GM19452 (cell line): ENCODE measurements at regions not wholly inside any gene's neighbourhood (a gene's known extent, or its start where the extent isn't known, plus 50 kb on each side); places are given as distances from the start of the nearest gene placed in this dataset.

Source experiments
- ATAC-seq: cut with Tn5 transposase; IDR thresholded peaks from one replicate; pipeline ENCODE4 v1.9.1; 2021; ENCODE audit not compliant: unreplicated experiment

DNA sequence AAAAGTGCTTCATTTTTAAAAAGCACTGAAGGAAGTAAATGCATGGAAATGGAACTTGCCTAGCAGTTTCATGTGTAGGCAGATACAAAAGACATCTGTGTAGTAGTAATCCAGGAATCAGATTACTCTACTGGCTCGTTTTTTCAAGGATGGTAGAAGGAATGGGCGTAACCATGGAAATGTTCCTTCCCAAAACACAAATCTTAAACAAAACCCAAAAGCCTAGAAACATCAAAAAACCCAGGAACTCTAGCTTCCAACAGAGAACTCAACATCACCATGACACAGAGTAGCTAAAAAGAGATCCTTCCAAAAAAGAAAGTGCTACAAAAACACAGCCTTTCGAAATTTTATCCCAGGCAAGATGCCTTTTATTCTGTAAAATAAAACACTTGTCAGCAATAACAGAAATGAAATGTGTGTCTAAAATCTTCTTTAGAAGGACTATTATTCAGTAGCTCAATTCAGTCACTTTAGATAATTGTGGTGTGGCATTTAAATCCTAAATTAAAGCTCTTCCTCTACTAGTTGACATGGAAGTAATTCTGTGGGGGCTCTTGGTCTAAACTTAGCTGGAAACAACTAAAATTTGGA, 81.7 kb downstream of the FAM217A start:
- no peak for ATAC-seq

DNA sequence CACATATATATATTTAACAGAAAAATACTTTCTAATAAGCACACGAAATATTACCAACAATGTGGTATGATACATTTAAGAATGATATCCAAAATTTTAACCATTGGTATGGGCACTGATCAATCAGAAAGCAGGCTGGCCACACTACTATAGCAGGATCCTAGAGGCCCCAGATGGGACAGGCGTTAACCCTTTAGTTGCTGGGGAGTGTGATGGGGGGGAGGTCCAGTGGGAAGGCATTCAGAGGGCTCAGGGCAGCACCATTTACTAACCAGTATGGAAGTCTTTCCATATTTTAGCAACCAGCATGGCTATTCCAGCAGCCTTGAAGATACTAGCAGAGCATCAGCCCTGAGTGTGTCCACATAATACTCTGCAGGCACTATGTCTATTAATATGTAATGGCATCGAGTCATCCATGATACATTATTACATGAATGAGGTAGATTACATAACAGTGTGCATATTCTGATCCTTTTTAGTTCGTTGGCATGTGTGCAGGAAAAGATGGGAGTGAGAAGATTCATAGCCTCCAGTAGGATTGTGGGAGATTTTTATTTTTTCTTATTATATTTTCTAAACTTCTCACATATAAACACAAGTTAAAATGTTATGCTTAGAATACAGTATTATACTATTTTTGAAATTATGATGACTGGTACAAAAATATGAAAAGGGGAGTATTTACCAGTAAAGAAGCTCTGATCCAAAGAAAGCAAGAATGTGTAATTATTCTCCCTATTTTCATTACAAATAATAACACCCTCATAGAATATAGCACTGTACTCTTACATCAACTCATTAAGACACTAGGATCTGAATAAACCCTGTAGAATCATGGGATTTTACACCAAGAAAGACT, 78.9 kb downstream of the FAM217A start:
- no peak for ATAC-seq

DNA sequence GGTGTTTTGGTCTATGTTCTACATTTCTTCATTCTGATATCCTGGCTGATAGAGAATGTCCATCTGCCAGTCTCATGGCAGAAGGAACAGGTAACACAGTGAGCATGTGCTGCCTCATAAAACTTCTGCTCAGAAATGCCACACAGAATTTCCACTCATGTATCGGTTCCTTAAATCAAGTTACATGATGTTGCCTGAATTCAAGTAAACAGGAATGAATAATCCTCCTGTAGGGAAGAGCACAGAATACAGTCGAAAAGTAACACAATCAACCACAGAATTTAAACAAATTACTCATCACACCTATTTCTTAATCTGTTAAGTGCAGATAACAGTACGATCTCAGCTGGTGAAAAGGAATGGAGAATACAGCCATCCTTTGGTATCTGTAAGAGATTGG, 74.7 kb downstream of the FAM217A start:
- no peak for ATAC-seq

DNA sequence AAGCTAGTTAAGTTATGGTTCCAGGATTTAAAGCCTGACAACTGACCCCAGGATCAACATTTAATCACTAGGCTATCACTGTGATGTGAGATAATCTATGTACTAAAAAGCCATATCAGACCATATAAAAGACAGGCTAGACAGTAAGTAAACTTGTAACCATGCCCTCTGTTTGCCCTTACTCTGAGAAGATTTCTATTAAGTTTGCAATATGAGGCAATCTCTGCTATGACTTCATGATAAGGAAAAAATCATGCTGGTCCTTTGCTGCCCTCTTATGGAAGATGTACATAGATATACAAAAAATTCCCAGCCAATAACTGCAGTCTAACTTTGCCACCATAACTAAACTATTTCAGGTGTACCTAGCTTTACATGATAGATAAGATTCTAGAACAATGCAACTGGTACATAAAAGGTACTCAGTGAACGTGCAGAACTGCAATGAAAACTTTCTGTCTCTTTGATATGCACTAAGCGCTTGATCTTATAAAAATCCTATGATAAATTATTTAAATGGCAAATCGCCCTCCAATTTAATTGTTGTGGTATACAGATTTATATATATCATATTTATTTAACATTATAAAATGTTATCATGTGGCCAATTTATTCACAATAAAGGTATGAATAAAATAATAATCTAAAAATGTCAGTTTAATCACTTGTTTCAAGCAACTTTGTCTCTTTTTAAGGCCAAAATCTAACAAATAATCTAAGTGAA, 70.5 kb downstream of the FAM217A start:
- ATAC-seq, result no peak

GRCh38 chr6:4009486-4009885, 69.5 kb downstream of the FAM217A start:
- ATAC-seq, result no peak

DNA sequence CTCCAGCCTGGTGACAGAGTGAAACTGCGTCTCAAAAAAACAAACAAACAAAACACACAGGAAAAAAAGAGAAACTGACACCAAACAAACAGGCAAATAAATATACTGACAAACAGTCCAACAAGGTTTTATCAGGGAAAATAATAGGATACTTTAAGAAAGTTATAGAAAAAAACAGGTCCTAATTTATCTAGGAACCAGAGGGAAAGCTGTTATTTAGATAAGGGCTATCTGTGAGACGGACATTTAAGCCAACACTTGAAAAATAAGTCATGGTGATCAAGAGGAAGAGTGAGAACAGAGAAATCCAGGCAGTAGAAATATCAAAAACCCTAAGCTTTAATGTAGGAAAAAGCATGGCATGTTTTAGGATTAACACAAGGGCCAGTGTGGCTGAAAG, 68.9 kb downstream of the FAM217A start:
- ATAC-seq, result no peak

DNA sequence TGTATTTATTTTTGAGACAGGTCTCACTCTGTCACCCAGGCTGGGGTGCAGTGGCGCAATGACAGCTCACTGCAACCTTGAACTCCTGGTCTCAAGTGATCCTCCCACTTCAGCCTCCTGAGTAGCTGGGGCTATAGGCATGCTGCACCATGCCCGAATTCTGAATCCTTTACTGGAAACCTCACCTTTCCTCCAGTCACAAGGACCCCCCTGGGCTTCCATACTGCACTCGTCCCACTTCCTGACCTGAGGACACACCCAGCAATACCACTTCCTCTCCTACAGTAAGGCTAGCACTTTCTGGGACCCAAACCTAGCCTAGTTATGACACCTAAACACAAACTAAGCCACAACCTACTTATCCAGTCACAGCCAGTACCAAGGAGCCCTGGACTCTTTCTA, 68.2 kb downstream of the FAM217A start:
- ATAC-seq, result no peak

GRCh38 chr6:4012826-4013225, 66.1 kb downstream of the FAM217A start:
- no peak for ATAC-seq

DNA sequence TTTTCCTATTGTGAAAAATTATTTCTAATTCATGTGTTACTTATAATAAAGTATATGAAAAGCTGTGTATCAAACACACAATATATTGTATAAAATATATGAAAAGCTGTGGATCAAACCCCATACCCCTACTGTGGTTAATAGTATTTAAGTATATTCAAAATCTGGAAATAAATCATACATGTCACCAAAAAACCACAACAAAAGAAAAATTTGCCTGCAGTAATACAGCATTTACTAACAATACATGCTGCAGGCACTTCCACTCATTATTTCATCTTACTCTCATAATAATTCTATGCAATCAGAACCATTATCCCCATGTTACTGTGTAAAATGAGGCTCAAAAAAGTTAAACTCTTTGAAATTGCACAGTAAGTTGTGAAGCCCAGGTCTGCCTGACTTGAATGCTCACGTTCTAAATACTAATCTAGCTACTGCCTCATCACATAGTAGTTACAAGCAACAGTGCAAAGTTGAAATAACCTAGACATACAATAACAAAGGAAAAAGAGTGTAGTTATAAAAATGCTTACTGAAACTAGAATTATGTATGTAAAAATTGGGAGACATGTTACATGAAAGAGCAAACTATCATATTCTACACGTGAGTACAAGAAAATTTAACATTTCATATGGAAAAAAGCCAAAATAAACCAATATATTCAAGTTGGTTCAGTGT, 61.7 kb downstream of the FAM217A start:
- ATAC-seq, result no peak

GRCh38 chr6:4017834-4018170, 61.1 kb downstream of the FAM217A start:
- no peak for ATAC-seq

- peak; percentile 61 for ATAC-seq
These were observed 60.6 kb downstream of the FAM217A start for GRCh38 chr6:4018171-4018923.
